Gastrocnemius medialis (tissue), 4 donors: ENCODE measurements at regions not wholly inside any gene's neighbourhood (a gene's known extent, or its start where the extent isn't known, plus 50 kb on each side); places are given as distances from the start of the nearest gene placed in this dataset.

ENCODE experiments used
- POLR2A ChIP-seq, 2 donors: fragments of 450-650 bp; IDR thresholded peaks; one replicate each; pipeline ENCODE4 v1.6.1; 2017; ENCODE audit warnings: antibody characterized with exemption in 2 of 2, mild to moderate bottlenecking in 2 of 2, moderate library complexity in 2 of 2
- TF ChIP-seq, protein P1 (sequence below), 5 experiments: fragments of 450-650 bp in 3 of 5; fragments of 200-600 bp in 2 of 5; sonication (generic) in 2 of 5; IDR thresholded peaks in 4 of 5; conservative IDR thresholded peaks in 1 of 5; 1 replicate in 4 of 5; 2 replicates in 1 of 5; pipeline ENCODE4 v1.5.1; 2016 to 2019; ENCODE audit warnings: antibody characterized with exemption in 5 of 5, mild to moderate bottlenecking in 3 of 5, moderate library complexity in 3 of 5

GRCh38 chr6:156686995-156687788, 90.0 kb upstream of the ARID1B start:
- TF ChIP-seq, protein P1, sequence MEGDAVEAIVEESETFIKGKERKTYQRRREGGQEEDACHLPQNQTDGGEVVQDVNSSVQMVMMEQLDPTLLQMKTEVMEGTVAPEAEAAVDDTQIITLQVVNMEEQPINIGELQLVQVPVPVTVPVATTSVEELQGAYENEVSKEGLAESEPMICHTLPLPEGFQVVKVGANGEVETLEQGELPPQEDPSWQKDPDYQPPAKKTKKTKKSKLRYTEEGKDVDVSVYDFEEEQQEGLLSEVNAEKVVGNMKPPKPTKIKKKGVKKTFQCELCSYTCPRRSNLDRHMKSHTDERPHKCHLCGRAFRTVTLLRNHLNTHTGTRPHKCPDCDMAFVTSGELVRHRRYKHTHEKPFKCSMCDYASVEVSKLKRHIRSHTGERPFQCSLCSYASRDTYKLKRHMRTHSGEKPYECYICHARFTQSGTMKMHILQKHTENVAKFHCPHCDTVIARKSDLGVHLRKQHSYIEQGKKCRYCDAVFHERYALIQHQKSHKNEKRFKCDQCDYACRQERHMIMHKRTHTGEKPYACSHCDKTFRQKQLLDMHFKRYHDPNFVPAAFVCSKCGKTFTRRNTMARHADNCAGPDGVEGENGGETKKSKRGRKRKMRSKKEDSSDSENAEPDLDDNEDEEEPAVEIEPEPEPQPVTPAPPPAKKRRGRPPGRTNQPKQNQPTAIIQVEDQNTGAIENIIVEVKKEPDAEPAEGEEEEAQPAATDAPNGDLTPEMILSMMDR (IDR thresholded peaks at IDR 0.05 in 4 of 5, conservative IDR thresholded peaks at IDR 0.05 in 1 of 5) = peak in 1 of 5 experiments; percentile 10
- peak; percentile 75 to 85 for TF ChIP-seq POLR2A (IDR thresholded peaks at IDR 0.05)
